ENCODE measurements at regions not wholly inside any gene's neighbourhood (a gene's known extent, or its start where the extent isn't known, plus 50 kb on each side); places are given as distances from the start of the nearest gene placed in this dataset.

DNA sequence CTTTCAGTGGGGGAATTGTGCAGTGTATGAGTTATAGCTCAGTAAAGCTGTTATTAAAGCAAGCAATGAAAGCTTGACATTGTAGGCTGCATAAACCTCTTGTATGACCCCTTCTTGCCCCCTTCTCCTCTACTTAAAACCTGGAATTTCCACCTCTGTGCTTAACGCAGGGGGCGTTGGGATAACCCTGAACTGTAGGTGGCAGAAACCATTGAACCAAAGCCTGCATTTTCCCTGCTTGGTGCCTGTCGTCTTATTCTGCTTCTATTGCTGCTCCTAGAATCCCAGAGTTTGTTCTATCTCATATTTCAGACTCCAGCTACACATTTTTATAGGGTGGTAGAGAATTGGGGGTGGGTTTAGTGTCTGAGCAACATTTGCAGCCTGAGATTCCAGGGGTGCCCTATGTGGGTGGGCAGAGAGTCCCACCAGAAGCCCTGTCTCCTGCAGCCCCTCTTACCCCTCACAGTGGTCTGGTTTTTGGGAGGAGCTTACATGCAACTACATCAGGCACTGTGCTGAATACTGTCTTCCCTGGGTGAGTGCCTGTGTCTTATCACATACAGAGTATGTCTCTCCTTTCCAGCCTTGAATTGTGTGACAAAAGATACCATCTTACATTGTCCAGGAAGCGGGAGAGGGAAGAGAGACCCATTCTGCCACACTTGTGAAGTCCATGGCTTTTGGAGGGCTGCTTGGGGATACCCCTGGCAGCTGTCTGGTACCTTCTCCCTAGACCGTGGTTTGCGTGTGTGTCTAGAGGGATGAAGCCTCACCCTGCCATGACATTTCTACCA is 407.7 kb upstream of the EEF2KMT start:
- TF ChIP-seq, protein P1, sequence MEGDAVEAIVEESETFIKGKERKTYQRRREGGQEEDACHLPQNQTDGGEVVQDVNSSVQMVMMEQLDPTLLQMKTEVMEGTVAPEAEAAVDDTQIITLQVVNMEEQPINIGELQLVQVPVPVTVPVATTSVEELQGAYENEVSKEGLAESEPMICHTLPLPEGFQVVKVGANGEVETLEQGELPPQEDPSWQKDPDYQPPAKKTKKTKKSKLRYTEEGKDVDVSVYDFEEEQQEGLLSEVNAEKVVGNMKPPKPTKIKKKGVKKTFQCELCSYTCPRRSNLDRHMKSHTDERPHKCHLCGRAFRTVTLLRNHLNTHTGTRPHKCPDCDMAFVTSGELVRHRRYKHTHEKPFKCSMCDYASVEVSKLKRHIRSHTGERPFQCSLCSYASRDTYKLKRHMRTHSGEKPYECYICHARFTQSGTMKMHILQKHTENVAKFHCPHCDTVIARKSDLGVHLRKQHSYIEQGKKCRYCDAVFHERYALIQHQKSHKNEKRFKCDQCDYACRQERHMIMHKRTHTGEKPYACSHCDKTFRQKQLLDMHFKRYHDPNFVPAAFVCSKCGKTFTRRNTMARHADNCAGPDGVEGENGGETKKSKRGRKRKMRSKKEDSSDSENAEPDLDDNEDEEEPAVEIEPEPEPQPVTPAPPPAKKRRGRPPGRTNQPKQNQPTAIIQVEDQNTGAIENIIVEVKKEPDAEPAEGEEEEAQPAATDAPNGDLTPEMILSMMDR (IDR thresholded peaks at IDR 0.05; ENCODE audit: extremely low read depth in 1 of 2, insufficient read depth in 1 of 2, low read depth in 1 of 2, low read length in 2 of 2), result no peak
- TF ChIP-seq, protein P2, sequence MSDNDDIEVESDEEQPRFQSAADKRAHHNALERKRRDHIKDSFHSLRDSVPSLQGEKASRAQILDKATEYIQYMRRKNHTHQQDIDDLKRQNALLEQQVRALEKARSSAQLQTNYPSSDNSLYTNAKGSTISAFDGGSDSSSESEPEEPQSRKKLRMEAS (IDR thresholded peaks at IDR 0.05; ENCODE audit: insufficient read depth, insufficient read length), result no peak
- no peak for TF ChIP-seq EZH2 (IDR thresholded peaks at IDR 0.05; ENCODE audit: borderline replicate concordance, low read depth, low read length, severe bottlenecking)
- no peak for TF ChIP-seq POLR2A (IDR thresholded peaks at IDR 0.05; ENCODE audit: low read depth, low read length)
- no peak for TF ChIP-seq POLR2AphosphoS5 (IDR thresholded peaks at IDR 0.05; ENCODE audit: insufficient read depth, low read depth, low read length)
- TF ChIP-seq JUN (IDR thresholded peaks at IDR 0.05; ENCODE audit: borderline replicate concordance, insufficient read depth, insufficient read length, low read depth), result no peak
- no peak for TF ChIP-seq MYC (IDR thresholded peaks at IDR 0.05; ENCODE audit: low read depth, low read length)
- no peak for TF ChIP-seq GATA2 (IDR thresholded peaks at IDR 0.05; ENCODE audit: insufficient read depth, insufficient read length, low read depth, low read length)
